Stimulated activated CD4-positive, alpha-beta T cell treated with anti-CD3 and anti-CD28 coated beads, Interleukin-1b, Interleukin-23, amount 100 ng/mL, for 4 hours (primary cell): ENCODE measurements at regions not wholly inside any gene's neighbourhood (a gene's known extent, or its start where the extent isn't known, plus 50 kb on each side); places are given as distances from the start of the nearest gene placed in this dataset.

Source experiments
- DNase-seq, 2 donors: peaks; one replicate each; pipeline ENCODE4 v3.0.0-alpha.2; 2020; ENCODE audit warnings: low read depth in 2 of 2

DNA sequence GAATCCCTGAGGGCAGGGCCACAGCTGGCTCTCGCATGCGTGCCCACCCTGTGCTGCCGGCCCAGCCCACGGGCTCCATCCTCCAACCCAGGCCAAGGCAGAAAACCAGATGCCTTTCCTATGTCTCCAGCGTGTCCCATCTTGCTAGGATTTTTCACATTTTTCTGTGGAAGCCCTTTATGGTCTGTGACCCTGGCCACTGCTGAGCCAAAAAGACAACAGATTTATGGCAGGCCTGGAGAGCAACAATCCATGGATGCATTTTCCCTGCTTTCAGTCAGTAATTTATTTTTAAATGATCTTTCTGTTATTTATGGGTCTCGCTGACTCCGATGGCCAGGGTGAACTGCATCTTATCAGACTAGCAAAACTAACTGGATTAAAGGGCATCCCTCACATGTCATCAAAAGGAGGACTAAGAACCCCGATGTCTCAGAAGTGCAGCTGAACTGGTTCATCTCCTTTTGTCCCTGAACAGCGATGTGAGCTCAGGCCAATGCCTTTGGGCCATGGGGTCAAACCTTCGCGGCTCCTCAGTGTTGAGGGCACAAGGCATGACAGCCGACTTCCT lies 346.0 kb downstream of the CYRIA start:
- DNase-seq: no peak

DNA sequence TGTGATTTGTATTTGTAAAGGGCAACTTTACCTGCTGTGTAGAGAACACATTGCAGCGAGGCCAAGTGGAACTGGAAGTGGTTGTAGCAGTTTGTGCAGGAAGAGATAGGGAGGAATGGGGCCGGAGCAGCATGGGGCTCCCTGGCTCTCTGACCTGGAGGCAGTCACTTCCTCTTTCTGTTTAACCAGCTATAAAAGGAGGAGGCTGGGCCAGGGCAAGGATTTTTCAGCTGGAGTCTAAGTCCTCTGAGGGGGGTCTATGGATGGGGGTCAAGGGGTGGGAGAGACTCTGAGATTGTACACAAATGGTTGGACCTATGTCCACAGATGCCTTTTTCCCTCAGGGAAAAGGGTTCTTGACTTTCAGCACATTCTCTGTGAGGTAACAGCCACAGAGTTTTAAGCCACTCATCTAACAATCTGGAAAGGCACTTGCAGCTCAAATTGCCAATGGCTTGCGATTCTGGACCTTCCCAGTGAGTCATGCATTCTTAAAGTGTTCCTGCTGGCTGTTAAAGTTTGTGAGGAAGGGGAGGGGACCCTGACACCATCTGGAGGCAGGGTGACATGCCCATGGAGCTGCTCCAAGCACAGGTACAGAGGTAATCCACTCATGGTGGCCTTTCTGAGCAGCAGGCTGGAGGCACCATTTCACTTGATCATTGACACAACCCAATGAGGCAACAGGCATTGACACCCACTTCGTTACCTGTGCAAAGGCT lies 347.0 kb downstream of the CYRIA start:
- no peak for DNase-seq

DNA sequence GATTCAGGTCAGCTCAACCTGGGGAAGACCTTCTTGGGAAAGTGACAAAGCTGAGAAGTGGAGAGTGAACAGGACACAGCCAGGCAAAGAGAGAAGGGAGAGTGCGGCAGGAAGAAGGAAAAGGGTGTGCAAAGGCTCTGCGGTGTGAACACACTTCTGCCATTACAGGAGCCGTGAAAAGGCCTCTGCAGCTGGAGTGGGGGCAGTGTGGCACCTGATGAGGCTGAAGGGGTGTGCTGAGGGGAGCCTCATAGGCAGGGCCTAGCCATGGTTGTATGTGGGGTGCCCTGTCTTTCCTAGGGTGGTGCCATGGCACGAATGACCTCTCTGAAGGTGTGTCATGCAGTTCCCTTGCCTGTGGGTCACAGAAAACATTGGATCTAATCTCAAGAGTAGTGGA lies 347.6 kb downstream of the CYRIA start:
- no peak for DNase-seq

DNA sequence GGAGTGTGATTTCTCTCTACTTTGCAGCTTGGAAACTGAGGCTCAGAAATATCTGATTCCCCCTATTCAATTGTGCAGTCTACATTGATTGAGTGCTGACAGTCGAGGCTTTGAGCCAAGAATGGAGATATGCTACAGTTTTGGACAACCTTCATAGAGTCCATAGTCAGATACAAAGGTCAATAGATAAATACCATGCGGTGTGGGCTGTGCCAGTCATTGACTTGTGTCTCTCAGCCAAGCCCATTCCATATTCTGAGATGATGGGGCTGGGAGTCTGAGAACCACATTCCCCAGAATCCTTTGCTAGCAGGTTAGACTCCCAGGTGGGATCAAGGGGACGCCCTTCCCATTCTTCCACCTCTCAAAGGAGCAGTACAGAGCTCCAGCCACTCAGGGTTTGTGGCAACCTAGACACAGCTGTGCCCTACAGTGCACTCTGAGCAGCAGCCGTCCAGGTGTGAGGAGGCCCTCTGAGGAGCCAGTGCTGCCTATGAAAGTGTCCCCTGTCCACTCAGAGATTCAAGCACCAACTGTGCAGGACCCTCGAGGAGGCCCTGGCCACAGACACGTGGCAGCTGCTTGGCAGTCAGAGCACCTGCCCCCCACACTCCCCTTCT lies 348.3 kb downstream of the CYRIA start:
- DNase-seq: no peak

DNA sequence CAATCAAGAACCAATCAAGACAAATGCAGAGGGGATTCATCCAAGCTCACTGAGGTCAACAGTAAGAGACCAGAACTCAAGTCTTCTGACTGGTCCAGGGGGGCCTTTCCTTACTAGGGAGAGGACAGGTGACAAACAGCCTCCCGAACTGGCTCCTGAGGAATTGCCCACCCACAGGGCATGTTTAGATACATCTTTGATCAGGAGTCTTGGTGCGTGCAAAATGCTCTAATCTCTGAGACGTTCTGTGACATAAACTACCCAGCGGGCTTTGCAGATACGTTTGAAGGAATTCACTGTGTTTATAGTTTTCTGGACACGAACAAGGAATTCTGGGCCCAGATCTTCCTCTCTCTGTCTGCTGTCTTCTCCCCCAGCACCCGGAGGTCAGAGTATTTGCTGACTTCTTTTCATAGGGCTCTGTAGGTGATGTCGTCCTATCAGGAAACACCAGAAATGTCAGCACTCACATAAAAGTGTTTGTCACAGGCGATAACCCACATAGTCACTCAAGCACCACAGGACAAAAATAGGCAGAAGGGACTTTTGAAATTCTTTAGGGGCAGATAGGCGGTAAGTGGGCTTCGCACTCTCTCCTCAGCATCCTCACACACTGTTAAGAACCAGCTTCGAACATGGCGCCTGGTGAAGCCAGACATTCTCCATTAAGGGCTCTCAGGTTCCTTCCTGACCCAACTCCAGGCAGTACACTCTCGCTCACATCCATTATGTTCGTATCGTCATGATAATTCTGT lies 349.0 kb downstream of the CYRIA start:
- no peak for DNase-seq

DNA sequence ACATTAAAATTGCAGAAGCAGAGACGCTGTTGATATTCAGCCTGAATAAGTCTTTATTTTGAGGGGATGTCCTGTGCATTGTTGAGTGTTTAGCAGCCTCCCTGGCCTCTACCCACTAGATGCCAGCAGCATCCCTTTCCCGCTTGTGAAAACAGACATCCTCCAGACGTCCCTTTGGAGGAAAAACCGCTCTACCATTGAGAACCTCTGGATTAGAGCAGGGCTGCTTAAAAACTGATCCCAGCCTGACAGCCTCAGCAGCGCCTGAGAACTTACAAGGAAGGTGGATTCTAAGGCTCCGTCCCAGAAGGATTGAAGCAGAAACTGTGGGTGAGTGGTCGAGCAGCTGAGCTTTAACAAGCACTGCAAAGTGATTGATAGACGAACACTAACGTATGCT lies 349.7 kb downstream of the CYRIA start:
- no peak for DNase-seq

DNA sequence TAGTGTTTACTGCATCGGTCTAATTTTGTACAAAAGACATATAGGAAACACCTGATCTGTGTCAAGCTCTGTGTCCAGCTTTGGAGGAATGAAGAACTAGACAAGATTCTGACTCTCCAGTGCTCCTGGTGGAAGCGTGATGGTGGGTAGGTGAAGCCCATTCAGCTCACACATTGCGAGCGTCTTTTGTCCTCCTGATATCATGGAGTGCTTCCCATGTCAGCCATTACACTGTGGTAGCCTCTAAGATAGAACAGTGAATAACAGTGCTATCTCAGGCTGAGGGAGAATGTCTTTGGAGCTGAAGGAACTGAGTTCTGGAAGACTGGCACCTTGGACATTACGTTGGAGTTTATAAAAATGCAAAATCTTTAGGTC lies 350.2 kb downstream of the CYRIA start:
- no peak for DNase-seq

DNA sequence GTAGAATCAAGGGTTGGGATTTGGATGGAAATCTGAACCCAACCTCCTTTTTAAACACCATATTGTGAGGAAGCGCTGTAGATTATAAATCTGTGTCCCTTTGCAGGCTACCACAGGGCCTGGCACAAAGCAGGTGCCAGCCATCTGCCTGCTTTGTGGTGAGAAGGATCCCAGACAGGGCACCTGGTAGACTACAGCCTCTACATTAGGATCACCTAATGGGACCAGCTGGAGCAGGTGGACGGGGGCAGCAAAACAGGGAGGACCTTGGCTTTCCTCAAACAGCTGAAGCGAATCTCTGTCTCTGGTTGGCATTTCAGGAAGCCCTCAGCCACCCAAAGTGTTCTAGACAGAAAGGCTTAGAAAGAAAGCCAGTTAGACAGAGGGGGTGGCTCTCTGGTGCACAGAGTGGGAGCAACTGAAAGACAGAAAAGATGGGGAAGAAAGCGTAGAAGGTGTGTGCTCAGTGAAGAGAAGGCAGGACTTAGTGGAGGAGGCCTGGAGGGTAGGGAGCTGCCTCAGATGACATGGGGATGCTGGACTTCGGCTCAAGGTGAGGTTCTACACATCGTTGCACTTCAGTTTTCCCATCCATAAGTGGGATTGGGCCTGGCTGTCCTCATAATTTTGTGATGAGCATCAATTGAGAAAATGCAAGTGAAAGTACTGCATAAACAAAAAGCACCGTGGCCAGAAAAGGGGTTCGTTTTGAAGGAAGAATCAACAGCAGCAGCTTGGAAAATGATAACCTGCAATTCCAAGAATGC lies 350.8 kb downstream of the CYRIA start:
- DNase-seq: no peak

DNA sequence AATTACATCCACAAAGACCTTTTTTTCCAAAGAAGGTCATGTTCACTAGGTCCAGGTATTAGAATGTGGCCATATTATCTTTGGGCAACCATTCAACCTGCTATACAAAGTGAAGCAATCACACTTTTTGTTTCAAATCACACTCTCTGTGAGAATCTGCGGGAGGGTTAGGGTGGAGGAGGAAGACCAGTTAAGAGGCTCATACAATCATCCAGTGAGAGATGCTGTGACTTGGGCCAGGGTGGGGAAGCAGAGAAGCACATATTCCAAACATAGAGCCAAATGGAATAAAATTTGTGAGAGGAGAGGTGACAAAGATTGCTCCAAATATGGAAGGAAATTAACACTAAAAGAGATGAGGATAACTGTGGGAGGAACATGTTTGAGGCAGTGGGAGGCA lies 351.6 kb downstream of the CYRIA start:
- DNase-seq: no peak

DNA sequence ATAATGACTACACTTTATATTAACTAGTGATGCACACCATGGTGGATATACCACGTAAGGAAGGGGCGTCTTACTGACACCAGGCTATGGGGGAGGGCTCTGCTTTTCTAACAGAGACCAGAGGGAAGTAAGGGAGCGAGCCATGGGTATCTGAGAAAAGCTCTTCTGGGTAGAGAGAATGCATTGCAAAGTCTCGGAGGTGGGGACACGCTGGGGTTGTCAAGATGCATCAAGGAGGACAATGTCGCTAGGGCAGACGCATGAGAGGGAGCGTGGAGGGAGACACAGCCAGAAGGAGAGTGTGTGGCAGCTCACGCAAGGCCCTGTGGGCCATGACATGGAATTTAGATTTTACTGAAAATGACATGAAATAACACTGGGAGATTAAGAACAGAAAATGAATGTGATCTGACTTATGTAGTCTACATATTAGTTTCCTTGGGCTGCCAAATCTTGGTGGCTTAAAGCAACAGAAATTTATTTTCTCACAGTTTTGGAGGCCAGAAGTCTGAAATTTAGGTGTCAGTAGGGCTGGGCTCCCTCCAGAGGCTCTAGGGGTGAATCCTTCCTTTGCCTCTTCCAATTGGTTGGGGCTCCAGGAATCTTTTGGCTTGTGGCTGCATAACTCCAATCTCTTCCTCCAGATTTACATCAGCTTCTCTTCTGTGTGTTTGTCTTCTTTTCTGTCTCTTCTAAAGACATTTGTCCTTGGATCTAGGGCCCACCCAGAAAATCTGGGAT lies 352.2 kb downstream of the CYRIA start:
- DNase-seq: no peak

DNA sequence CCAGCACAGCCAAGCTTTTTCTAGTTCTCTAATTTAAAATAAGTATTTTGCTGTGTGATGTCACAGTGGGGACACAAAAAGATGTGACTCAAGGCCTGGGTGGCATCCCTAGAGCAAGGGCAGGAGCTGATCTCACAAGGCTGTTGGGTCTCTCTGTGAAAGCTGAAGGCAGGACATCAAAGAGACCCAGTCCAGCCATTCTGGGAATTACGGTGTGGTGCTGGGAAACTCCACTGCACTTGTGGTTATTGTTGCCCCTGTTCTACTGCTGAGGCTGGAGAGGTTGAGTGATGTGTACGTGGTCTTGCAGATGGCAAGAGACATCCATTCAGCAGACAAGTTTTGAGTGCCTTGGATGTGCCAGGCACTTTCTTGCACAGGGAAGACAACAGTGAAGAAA lies 352.9 kb downstream of the CYRIA start:
- no peak for DNase-seq

DNA sequence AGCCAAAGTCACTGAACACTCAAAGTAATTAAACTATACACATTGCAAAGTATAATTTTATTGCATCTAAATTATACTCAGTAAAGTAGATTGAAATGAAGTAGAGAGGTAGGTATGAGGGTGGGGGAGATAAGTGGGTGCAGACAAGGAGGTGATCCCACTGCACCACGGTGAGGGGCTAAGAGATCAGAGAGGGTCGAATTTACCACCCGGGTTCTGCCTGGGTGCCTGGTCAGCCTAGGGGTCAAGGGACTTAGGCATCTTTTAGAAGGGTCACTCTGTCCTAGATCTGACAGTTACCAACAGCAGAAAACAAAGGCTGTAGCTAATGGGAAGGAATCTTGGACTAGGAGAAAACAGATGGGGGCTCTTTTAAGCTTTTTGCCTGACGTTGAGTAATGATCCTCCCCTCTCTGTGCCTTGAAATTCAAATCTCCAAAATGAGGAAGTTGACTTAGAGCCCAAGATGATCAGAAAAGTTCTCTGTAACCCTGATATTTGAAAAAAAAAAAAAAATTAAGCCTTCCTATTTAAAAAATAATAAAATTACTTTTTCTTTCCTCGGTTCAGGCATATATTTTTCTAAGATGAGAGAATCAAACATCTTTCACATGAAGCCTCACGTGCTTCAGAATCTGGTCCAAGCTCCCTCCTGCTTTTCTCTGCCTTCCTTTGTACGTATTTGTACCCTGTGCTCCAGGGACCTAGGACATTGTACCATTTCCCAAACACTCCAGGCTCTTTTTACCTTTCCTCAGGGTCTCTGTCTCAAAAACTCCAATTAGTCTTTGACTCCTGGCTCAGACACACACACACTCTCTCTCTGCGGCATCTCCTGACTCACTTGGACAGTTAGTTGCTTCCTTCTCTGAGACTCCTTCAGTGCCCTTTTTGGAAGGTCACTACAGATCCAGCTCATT lies 353.9 kb downstream of the CYRIA start:
- no peak for DNase-seq

DNA sequence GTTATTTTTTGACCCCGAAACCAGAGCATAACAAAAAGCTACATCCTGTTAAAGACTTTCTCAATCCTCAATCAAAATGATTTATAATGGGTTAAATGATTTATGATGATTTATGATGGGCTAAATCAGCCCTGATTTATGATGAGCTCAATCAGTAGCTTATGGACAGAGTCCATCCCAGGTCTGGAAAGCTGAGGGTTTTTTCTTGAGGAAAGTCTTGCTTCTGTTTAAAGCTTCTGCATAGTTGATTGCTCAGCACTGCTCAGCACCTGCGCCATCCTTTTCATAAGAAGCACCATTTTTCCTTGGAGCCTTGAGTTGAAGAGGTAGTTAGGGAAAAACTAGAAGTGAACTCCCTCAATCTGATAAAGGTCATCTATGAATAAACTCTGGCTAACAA lies 356.8 kb downstream of the CYRIA start:
- no peak for DNase-seq

DNA sequence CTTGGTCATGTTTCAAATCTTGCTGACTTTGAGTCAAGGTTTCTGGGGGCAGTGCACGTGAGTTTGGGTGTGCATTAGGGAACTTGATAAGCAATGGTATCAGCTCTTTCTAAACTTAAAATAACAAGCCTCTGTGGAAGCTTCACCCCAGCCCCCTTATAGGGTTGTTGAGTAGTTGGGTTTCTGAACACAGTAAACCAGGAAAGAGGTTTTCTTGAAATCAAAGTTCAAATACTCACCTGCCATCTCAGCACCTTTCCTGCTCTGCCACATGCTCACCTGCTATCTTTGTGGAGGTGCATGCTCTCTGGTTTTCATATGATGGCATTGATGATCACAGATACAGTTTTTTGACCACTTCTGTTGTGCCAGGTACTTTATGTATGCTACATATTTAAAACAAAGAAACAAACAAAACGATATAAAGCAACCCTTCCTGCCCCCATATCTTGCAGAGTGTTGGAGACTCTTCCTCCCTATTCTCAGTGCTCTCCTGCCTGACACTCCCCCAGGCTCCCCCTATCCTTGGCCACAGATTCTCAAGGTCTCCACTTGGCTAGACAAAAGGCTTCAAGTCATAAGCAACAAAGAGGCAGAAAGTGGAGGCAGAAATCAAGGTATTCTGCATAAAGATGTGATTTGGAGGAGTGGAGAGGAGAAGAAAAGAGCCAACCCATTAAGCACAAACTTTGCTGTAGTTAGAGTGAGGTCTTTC lies 360.6 kb downstream of the CYRIA start:
- no peak for DNase-seq

DNA sequence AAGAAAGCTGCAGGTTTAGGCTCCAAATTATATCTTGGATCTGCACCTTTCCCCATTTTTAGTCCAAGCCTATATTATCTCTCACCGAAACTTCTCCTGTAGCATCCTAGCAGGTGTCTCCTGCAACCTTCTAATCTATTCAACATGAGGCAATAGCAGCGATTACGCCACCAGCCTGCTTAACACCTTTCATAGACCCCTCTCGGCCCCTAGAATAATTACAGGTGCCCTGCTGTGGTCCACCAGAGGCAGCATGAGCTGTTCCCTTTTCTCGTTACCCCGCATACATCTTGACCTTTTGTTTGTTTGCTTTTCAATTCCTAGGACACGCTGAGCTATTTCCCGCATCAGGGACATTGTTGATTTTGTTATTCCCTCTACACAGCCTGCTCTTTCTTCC lies 361.9 kb downstream of the CYRIA start:
- no peak for DNase-seq

DNA sequence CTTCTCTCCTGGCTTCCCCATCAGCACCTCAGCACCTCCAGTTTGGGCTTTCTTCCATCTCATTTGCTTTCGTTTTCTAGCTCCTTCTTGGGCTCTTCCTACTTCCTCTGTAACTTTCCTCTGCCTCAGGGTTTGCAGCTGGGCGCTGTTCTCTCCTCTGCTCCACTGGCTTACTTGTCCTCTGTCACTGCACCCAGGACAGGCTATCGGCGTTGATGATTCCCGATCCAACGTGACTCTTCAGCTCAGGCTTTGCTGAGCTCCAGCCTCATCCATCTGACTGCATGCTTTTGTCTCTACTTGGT lies 362.4 kb downstream of the CYRIA start:
- DNase-seq: no peak

DNA sequence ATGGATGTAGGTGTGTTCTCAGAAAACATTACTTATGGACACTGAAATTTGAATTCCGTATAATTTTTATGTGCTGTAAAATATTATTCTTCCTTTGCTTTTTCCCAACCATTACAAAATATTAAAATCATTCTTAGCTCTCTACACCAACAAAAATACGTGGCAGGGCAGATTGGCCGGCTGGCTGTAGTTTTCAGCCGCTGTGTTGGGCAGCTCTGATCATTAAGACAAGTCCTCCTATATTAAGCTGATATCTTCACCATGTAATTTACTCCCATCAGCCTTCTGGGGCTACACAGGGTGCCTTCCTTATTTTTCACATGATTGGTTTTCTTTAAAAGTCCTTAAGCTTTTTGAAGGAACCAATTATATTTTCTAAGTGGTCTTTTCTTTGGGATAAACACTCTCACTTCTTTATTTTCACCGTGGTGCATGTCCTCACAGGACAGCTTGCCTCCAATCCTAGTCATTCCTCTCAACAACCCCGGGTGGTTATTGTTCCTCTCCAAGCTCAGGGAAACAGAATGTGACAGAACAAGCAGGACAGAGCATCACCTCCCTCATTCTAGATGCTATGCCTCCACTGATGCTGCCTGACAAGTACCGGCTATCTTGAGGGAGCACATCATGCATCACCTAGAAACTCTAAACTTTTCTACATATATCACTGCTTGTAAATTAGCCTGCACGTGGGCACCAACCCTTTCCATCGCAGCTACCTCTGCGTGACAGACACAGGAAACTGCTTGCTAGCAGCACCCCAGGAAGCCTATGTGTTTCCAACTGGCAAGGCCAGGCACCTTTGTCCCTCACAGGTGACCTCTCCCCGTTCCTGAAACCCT lies 362.3 kb downstream of the MYCN start:
- DNase-seq: no peak

DNA sequence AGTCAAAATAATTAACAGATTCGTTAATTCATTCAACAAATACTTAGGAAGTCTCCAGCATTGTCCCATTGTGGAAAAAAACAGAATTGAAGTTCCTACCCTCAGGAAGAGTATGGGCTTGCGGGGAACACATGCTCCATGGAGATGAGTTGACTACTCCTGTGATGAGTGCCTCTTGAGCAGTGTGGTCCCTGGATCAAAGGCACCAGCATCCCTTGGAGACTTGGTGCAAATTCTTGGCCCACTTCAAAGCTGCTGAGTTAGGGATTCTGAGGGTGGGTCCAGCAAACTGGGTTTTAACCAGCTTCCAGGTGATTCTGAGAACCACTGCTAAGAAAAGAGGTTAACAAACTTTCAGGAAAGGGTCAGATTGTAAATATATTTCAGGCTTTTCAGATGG lies 361.6 kb downstream of the MYCN start:
- no peak for DNase-seq

DNA sequence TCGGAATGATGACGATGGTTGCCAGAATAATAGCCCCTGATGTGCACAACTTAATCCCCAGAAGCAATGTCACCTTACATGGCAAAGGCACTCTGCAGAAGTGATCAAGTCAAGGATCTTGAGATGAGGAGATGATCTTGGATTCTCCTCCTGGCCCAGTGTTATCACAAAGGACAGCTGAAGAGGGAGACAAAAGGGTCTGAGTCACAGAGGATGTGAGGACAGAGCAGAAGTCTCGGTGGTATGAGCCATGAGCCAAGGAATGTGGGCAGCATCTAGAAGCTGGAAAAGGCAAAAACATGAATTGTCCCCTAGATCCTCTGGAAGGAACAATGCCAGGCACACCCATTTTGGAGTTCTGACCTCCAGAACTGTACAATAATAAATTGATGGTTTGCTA lies 358.5 kb downstream of the MYCN start:
- DNase-seq: no peak
